Activated B cell treated with CpG ODN at 0.5 μM for 24 hours (primary cell): ENCODE measurements at regions not wholly inside any gene's neighbourhood (a gene's known extent, or its start where the extent isn't known, plus 50 kb on each side); places are given as distances from the start of the nearest gene placed in this dataset.
"Not testable (repeated sequence)": the region's sequence is repeated elsewhere in the genome, so short reads cannot be mapped to it uniquely, and the experiment has no call there.

Experiments
- ATAC-seq: fragments of 200-7000 bp; cut with Tn5 transposase; one replicate; pipeline ENCODE4 v1.10.0; 2021; ENCODE audit warnings: low read depth, mild to moderate bottlenecking, moderate library complexity
- CTCF ChIA-PET: fragments of 350-600 bp; sonication (Branson Sonifier 250); formaldehyde crosslinking; loops from one replicate; lab custom pipeline; 2021; ENCODE audit warnings: antibody characterized with exemption; lab: Charles Lee
- POLR2A ChIA-PET: fragments of 350-600 bp; sonication (Branson Sonifier 250); formaldehyde crosslinking; loops from one replicate; lab custom pipeline; 2021; ENCODE audit warnings: antibody characterized with exemption; lab: Charles Lee
- DNase-seq: peaks from one replicate; pipeline ENCODE4 v3.0.0; 2022
- H3K27ac Mint-ChIP-seq: one replicate; pipeline ENCODE4 v1.8.0; 2020; ENCODE audit warnings: mixed read lengths
- H3K27me3 Mint-ChIP-seq: one replicate; pipeline ENCODE4 v1.8.0; 2021; ENCODE audit warnings: mixed read lengths
- H3K36me3 Mint-ChIP-seq: one replicate; pipeline ENCODE4 v1.8.0; 2021; ENCODE audit warnings: low read depth, mixed read lengths
- H3K4me1 Mint-ChIP-seq: one replicate; pipeline ENCODE4 v1.8.0; 2021; ENCODE audit warnings: mixed read lengths
- H3K4me3 Mint-ChIP-seq: one replicate; pipeline ENCODE4 v1.8.0; 2020; ENCODE audit warnings: mild to moderate bottlenecking, mixed read lengths
- H3K9me3 Mint-ChIP-seq: one replicate; pipeline ENCODE4 v1.8.0; 2020; ENCODE audit warnings: mixed read lengths
- CTCF ChIP-seq: fragments of 200-600 bp; IDR thresholded peaks from one replicate; pipeline ENCODE4 v1.8.0; 2022; ENCODE audit warnings: antibody characterized with exemption, mild to moderate bottlenecking
- intact Hi-C: fragments of 100-400 bp; cut with micrococcal nuclease; formaldehyde crosslinking; loops from one replicate; pipeline ENCODE4 v1.15.1; 2024

- H3K9me3 Mint-ChIP-seq = peaks cover 9% of the 10 kb centered on the region
- CTCF ChIA-PET = no interaction called here
- intact Hi-C loops = no loop called here
- peaks cover 1% of the 10 kb centered on the region for H3K4me1 Mint-ChIP-seq
- DNase-seq (no peak), ATAC-seq (no peak)
- no peak overlapping the region for H3K27ac Mint-ChIP-seq
- POLR2A ChIA-PET = no interaction called here
- H3K4me3 Mint-ChIP-seq = no peak overlapping the region
- H3K36me3 Mint-ChIP-seq = no peaks in the 10 kb centered on the region
- no peaks in the 10 kb centered on the region for H3K27me3 Mint-ChIP-seq
- no peak for TF ChIP-seq CTCF
Observed at GRCh38 chr11:21646351-21646750, 546.5 kb upstream of the ANO5 start.

GRCh38 chr11:21650961-21651360 is 541.9 kb upstream of the ANO5 start:
- CTCF ChIA-PET = no interaction called here
- Mint-ChIP-seq H3K4me1 (no peaks in the 10 kb centered on the region), H3K9me3 (no peaks in the 10 kb centered on the region), H3K27ac (no peak overlapping the region), H3K36me3 (no peaks in the 10 kb centered on the region), H3K27me3 (no peaks in the 10 kb centered on the region), H3K4me3 (no peak overlapping the region)
- DNase-seq (no peak), ATAC-seq (no peak)
- intact Hi-C loops = no loop called here
- no peak for TF ChIP-seq CTCF
- POLR2A ChIA-PET = no interaction called here

- no peak overlapping the region for H3K4me3 Mint-ChIP-seq
- peaks cover 4% of the 10 kb centered on the region for H3K9me3 Mint-ChIP-seq
- H3K27ac Mint-ChIP-seq = no peak overlapping the region
- no peaks in the 10 kb centered on the region for H3K36me3 Mint-ChIP-seq
- ATAC-seq = no peak
- H3K27me3 Mint-ChIP-seq = no peaks in the 10 kb centered on the region
- no peaks in the 10 kb centered on the region for H3K4me1 Mint-ChIP-seq
- TF ChIP-seq CTCF = no peak
- intact Hi-C loops = no loop called here
- ChIA-PET CTCF (no interaction called here), POLR2A (no interaction called here)
- no peak for DNase-seq
Observed at GRCh38 chr11:21653951-21654421, 538.9 kb upstream of the ANO5 start.

GRCh38 chr11:21656065-21656464 is 536.8 kb upstream of the ANO5 start:
- no peak for TF ChIP-seq CTCF
- Mint-ChIP-seq H3K4me3 (no peak overlapping the region), H3K4me1 (no peaks in the 10 kb centered on the region), H3K27me3 (no peaks in the 10 kb centered on the region), H3K36me3 (no peaks in the 10 kb centered on the region), H3K9me3 (peaks cover 7% of the 10 kb centered on the region), H3K27ac (no peak overlapping the region)
- POLR2A ChIA-PET = no interaction called here
- ATAC-seq (no peak), DNase-seq (no peak)
- CTCF ChIA-PET = no interaction called here
- intact Hi-C loops = no loop called here

GRCh38 chr11:21658654-21659193 is 534.2 kb upstream of the ANO5 start:
- Mint-ChIP-seq H3K4me3 (no peak overlapping the region), H3K9me3 (peaks cover 7% of the 10 kb centered on the region), H3K4me1 (no peaks in the 10 kb centered on the region), H3K27me3 (no peaks in the 10 kb centered on the region), H3K27ac (no peak overlapping the region), H3K36me3 (no peaks in the 10 kb centered on the region)
- ChIA-PET POLR2A (no interaction called here), CTCF (no interaction called here)
- TF ChIP-seq CTCF = no peak
- intact Hi-C loops = no loop called here
- no peak for DNase-seq
- no peak for ATAC-seq

- H3K27ac Mint-ChIP-seq, H3K4me3 Mint-ChIP-seq, intact Hi-C loops, CTCF ChIA-PET, POLR2A ChIA-PET, H3K27me3 Mint-ChIP-seq, ATAC-seq, H3K4me1 Mint-ChIP-seq, H3K36me3 Mint-ChIP-seq, DNase-seq: not testable (repeated sequence)
- H3K9me3 Mint-ChIP-seq = peaks cover 10% of the 10 kb centered on the region
Observed at GRCh38 chr11:21659377-21659776, 533.5 kb upstream of the ANO5 start.
